ENCODE measurements at regions not wholly inside any gene's neighbourhood (a gene's known extent, or its start where the extent isn't known, plus 50 kb on each side); places are given as distances from the start of the nearest gene placed in this dataset.

DNA sequence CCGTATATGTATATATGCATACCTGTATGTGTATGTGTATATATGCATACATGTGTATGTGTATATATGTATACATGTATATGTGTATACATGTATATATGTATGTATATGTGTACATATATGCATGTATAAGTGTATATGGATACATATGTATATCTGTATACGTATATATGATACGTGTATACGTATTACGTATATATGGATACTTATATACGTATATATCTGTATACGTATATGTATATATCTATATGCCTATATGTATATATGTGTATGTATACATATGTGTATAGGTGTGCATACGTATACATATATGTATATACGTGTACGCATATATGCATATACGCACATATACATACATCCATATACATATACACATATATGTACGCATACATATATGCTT, 681.6 kb upstream of the ANO3 start:
- Histone ChIP-seq H3K4me3 (no peak overlapping the region), H3K4me1 (no peaks in the 10 kb centered on the region), H3K36me3 (no peaks in the 10 kb centered on the region), H3K27me3 (no peaks in the 10 kb centered on the region), H3K27ac (no peak overlapping the region), H3K9me3 (no peaks in the 10 kb centered on the region)
- DNase-seq (ENCODE audit: extremely low spot score in 2 of 2) = no peak
- intact Hi-C loops (cut with DNase I) = no loop called here
- TF ChIP-seq POLR2AphosphoS5 (IDR thresholded peaks at IDR 0.05; ENCODE audit: insufficient read depth in 1 of 2, low read depth in 1 of 2) (no peak), POLR2A (IDR thresholded peaks at IDR 0.05) (no peak)
- TF ChIP-seq, protein P1, sequence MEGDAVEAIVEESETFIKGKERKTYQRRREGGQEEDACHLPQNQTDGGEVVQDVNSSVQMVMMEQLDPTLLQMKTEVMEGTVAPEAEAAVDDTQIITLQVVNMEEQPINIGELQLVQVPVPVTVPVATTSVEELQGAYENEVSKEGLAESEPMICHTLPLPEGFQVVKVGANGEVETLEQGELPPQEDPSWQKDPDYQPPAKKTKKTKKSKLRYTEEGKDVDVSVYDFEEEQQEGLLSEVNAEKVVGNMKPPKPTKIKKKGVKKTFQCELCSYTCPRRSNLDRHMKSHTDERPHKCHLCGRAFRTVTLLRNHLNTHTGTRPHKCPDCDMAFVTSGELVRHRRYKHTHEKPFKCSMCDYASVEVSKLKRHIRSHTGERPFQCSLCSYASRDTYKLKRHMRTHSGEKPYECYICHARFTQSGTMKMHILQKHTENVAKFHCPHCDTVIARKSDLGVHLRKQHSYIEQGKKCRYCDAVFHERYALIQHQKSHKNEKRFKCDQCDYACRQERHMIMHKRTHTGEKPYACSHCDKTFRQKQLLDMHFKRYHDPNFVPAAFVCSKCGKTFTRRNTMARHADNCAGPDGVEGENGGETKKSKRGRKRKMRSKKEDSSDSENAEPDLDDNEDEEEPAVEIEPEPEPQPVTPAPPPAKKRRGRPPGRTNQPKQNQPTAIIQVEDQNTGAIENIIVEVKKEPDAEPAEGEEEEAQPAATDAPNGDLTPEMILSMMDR (IDR thresholded peaks at IDR 0.05) = no peak

DNA sequence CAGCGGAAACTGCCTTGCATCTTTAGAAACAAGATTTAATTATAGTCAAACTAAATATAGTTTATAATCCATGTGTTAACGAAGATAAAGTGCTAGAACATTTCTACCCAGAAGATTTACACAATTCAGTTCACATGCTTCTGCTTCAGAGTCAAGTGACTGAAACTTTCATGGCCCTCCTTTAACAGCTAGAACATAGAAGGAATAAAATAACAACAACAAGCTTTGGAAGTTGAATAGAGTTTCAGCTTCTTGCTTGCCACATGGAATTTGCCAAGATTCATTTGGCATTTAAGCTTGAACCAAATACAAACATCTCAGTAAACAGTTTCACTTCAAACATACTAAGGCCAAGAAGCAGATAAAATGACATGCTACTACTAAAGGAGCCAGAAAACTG, 676.3 kb upstream of the ANO3 start:
- Histone ChIP-seq H3K4me3 (no peak overlapping the region), H3K9me3 (no peaks in the 10 kb centered on the region), H3K4me1 (no peaks in the 10 kb centered on the region), H3K27ac (no peak overlapping the region), H3K27me3 (no peaks in the 10 kb centered on the region), H3K36me3 (no peaks in the 10 kb centered on the region)
- TF ChIP-seq POLR2A (IDR thresholded peaks at IDR 0.05) (no peak), POLR2AphosphoS5 (IDR thresholded peaks at IDR 0.05; ENCODE audit: insufficient read depth in 1 of 2, low read depth in 1 of 2) (no peak)
- TF ChIP-seq, protein P1 (IDR thresholded peaks at IDR 0.05) = no peak
- no peak for DNase-seq (ENCODE audit: extremely low spot score in 2 of 2)
- intact Hi-C loops (cut with DNase I) = no loop called here

DNA sequence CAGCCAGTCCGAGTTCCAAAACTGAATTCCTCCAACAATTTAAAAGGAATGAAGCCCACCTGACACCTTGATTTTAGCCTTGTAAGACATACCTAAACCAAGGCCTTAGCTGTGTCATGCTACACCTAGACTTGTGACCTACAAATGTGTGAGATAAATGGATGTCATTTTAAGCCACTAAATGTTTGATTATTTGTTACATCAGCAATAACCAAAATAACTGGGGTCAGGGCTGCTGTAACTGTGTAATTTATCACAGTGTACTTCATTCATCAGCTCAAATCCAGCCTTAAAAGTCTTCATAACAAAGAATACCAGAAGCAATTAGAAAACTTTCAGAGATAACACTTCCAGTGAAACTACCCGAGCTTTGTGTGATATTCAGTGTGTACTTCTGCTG, 673.0 kb upstream of the ANO3 start:
- Histone ChIP-seq H3K27me3 (no peaks in the 10 kb centered on the region), H3K9me3 (no peaks in the 10 kb centered on the region), H3K4me3 (no peak overlapping the region), H3K36me3 (no peaks in the 10 kb centered on the region), H3K27ac (no peak overlapping the region), H3K4me1 (no peaks in the 10 kb centered on the region)
- TF ChIP-seq POLR2AphosphoS5 (IDR thresholded peaks at IDR 0.05; ENCODE audit: insufficient read depth in 1 of 2, low read depth in 1 of 2) (no peak), POLR2A (IDR thresholded peaks at IDR 0.05) (no peak)
- TF ChIP-seq, protein P1 (IDR thresholded peaks at IDR 0.05) = no peak
- intact Hi-C loops (cut with DNase I) = no loop called here
- DNase-seq (ENCODE audit: extremely low spot score in 2 of 2) = no peak

DNA sequence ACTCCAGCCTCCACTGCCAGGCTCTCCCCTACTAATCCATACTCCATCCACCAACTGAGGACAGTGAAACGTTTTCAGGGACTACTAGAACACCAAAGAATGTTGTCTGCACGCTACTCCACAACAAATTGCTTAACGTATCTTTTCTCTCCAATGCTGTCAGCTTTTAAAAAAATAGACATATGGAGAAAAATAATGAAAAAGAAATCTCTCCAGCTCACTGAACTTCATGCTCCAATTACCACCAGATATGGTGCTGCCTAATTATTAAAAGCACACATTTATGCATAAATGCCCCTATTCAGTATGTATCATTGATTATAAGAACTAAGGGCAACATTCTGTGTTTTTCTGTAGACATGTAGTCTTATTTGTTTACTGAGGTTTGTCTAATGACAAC, 672.2 kb upstream of the ANO3 start:
- Histone ChIP-seq H3K9me3 (no peaks in the 10 kb centered on the region), H3K4me3 (no peak overlapping the region), H3K27me3 (no peaks in the 10 kb centered on the region), H3K36me3 (no peaks in the 10 kb centered on the region), H3K4me1 (no peaks in the 10 kb centered on the region), H3K27ac (no peak overlapping the region)
- TF ChIP-seq POLR2A (IDR thresholded peaks at IDR 0.05) (no peak), POLR2AphosphoS5 (IDR thresholded peaks at IDR 0.05; ENCODE audit: insufficient read depth in 1 of 2, low read depth in 1 of 2) (no peak)
- TF ChIP-seq, protein P1 (IDR thresholded peaks at IDR 0.05) = no peak
- intact Hi-C loops (cut with DNase I) = no loop called here
- DNase-seq (ENCODE audit: extremely low spot score in 2 of 2) = no peak

DNA sequence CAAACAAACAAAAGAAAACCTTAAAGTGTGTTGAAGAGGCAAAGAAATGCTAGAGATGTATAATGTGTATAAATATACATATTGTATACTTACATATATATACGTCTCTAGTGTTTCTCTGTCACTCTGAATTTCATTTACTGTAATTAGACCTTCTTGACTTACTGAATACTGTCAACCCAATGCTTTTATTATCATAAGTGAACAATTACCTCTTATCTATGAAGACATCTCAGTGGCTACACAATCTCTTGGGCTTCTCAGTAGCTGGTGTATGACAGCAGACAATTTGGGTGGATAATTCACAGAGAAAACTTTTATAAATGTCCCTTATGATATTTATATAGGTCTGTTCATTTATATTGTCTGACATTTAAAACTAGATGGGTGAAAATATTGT, 664.1 kb upstream of the ANO3 start:
- no peaks in the 10 kb centered on the region for H3K9me3 ChIP-seq
- H3K4me3 ChIP-seq = no peak overlapping the region
- H3K4me1 ChIP-seq = no peaks in the 10 kb centered on the region
- H3K27ac ChIP-seq = no peak overlapping the region
- DNase-seq (ENCODE audit: extremely low spot score in 2 of 2) = no peak
- no peak for TF ChIP-seq POLR2AphosphoS5 (IDR thresholded peaks at IDR 0.05; ENCODE audit: insufficient read depth in 1 of 2, low read depth in 1 of 2)
- TF ChIP-seq POLR2A (IDR thresholded peaks at IDR 0.05) = no peak
- TF ChIP-seq, protein P1 (IDR thresholded peaks at IDR 0.05) = no peak
- intact Hi-C loops (cut with DNase I) = no loop called here
- no peaks in the 10 kb centered on the region for H3K36me3 ChIP-seq
- H3K27me3 ChIP-seq = no peaks in the 10 kb centered on the region

All from vagina (tissue), 2 donors.